DND-41 (cell line): ENCODE measurements at regions not wholly inside any gene's neighbourhood (a gene's known extent, or its start where the extent isn't known, plus 50 kb on each side); places are given as distances from the start of the nearest gene placed in this dataset.

Experiments used
- ATAC-seq: fragments of 200-7000 bp; cut with Tn5 transposase; 3 replicates; pipeline ENCODE4 v1.9.1; 2021; ENCODE audit warnings: low read depth; ENCODE audit not compliant: insufficient read depth
- DNase-seq: peaks from one replicate; pipeline ENCODE4 v3.0.0-alpha.2; 2020
- H2AFZ ChIP-seq: 2 replicates; pipeline ENCODE4 v1.6.0; 2012; ENCODE audit warnings: low read depth, low read length
- H3K27ac ChIP-seq: 2 replicates; pipeline ENCODE4 v1.5.1; 2012; ENCODE audit warnings: low read length, inconsistent platforms
- H3K27me3 ChIP-seq: fragments of 200-600 bp; sonication (generic); 2 replicates; pipeline ENCODE4 v1.6.0; 2012; ENCODE audit warnings: low read length, mild to moderate bottlenecking, inconsistent platforms; ENCODE audit not compliant: insufficient read depth, poor library complexity
- H3K36me3 ChIP-seq: 2 replicates; pipeline ENCODE4 v1.5.1; 2012; ENCODE audit warnings: low read length, inconsistent platforms; ENCODE audit not compliant: insufficient read depth
- H3K4me1 ChIP-seq: 2 replicates; pipeline ENCODE4 v1.5.1; 2012; ENCODE audit warnings: mild to moderate bottlenecking, low read length; ENCODE audit not compliant: insufficient read depth
- H3K4me2 ChIP-seq: 2 replicates; pipeline ENCODE4 v1.6.0; 2012; ENCODE audit warnings: mild to moderate bottlenecking, moderate library complexity, low read length, inconsistent platforms; ENCODE audit not compliant: insufficient read depth
- H3K4me3 ChIP-seq, 2 experiments: fragments of 200-600 bp in 1 of 2; shearing (Covaris generic) in 1 of 2; 2 replicates each; pipeline ENCODE4 v1.5.1; 2012 to 2016; ENCODE audit warnings: inconsistent platforms in 2 of 2, low read length in 2 of 2, mild to moderate bottlenecking in 2 of 2, low read depth in 1 of 2, moderate library complexity in 1 of 2
- H3K79me2 ChIP-seq: 2 replicates; pipeline ENCODE4 v1.6.0; 2012; ENCODE audit warnings: low read length, inconsistent platforms; ENCODE audit not compliant: insufficient read depth
- H3K9ac ChIP-seq: 2 replicates; pipeline ENCODE4 v1.6.0; 2012; ENCODE audit warnings: low read depth, mild to moderate bottlenecking, inconsistent platforms, low read length, moderate library complexity
- H3K9me3 ChIP-seq: 2 replicates; pipeline ENCODE4 v1.5.1; 2012; ENCODE audit warnings: low read length, moderate library complexity, mild to moderate bottlenecking, inconsistent platforms; ENCODE audit not compliant: insufficient read depth, severe bottlenecking
- H4K20me1 ChIP-seq: 2 replicates; pipeline ENCODE4 v1.6.0; 2012; ENCODE audit warnings: low read length; ENCODE audit not compliant: insufficient read depth
- EZH2 ChIP-seq: IDR thresholded peaks from 3 replicates; pipeline ENCODE4 v1.6.1; 2012; ENCODE audit warnings: borderline replicate concordance, low read depth, mild to moderate bottlenecking, moderate library complexity, low read length, inconsistent platforms; ENCODE audit not compliant: severe bottlenecking
- TF ChIP-seq, protein P1 (sequence below): IDR thresholded peaks from 2 replicates; pipeline ENCODE4 v1.5.1; 2012; ENCODE audit warnings: borderline replicate concordance, low read length, moderate library complexity, mild to moderate bottlenecking; ENCODE audit not compliant: poor library complexity, severe bottlenecking; ENCODE audit errors: extremely low read depth

- no peaks in the 10 kb centered on the region for H3K79me2 ChIP-seq
- DNase-seq (no peak), ATAC-seq (no peak)
- no peaks in the 10 kb centered on the region for H3K4me1 ChIP-seq
- H2AFZ ChIP-seq = no peak overlapping the region
- H3K27ac ChIP-seq = no peak overlapping the region
- H3K4me2 ChIP-seq = no peak overlapping the region
- no peaks in the 10 kb centered on the region for H3K9me3 ChIP-seq
- H3K27me3 ChIP-seq = no peaks in the 10 kb centered on the region
- no peak overlapping the region for H3K4me3 ChIP-seq
- no peaks in the 10 kb centered on the region for H4K20me1 ChIP-seq
- no peak overlapping the region for H3K9ac ChIP-seq
- H3K36me3 ChIP-seq = no peaks in the 10 kb centered on the region
- TF ChIP-seq, protein P1, sequence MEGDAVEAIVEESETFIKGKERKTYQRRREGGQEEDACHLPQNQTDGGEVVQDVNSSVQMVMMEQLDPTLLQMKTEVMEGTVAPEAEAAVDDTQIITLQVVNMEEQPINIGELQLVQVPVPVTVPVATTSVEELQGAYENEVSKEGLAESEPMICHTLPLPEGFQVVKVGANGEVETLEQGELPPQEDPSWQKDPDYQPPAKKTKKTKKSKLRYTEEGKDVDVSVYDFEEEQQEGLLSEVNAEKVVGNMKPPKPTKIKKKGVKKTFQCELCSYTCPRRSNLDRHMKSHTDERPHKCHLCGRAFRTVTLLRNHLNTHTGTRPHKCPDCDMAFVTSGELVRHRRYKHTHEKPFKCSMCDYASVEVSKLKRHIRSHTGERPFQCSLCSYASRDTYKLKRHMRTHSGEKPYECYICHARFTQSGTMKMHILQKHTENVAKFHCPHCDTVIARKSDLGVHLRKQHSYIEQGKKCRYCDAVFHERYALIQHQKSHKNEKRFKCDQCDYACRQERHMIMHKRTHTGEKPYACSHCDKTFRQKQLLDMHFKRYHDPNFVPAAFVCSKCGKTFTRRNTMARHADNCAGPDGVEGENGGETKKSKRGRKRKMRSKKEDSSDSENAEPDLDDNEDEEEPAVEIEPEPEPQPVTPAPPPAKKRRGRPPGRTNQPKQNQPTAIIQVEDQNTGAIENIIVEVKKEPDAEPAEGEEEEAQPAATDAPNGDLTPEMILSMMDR = no peak
- TF ChIP-seq EZH2 = no peak
These were observed 425.8 kb upstream of the BOD1L1 start for GRCh38 chr4:14053291-14053690.

GRCh38 chr4:14054391-14054790 lies 426.9 kb upstream of the BOD1L1 start:
- no peaks in the 10 kb centered on the region for H3K9me3 ChIP-seq
- H3K36me3 ChIP-seq = no peaks in the 10 kb centered on the region
- no peaks in the 10 kb centered on the region for H3K4me1 ChIP-seq
- H3K79me2 ChIP-seq = no peaks in the 10 kb centered on the region
- no peaks in the 10 kb centered on the region for H3K27me3 ChIP-seq
- no peak overlapping the region for H3K4me2 ChIP-seq
- H4K20me1 ChIP-seq = no peaks in the 10 kb centered on the region
- no peak overlapping the region for H3K27ac ChIP-seq
- H3K4me3 ChIP-seq = no peak overlapping the region
- no peak overlapping the region for H2AFZ ChIP-seq
- no peak overlapping the region for H3K9ac ChIP-seq
- no peak for ATAC-seq
- no peak for DNase-seq
- no peak for TF ChIP-seq EZH2
- TF ChIP-seq, protein P1 = no peak

GRCh38 chr4:14059006-14059405 lies 431.5 kb upstream of the BOD1L1 start:
- DNase-seq = no peak
- H3K36me3 ChIP-seq = no peaks in the 10 kb centered on the region
- no peak overlapping the region for H3K9ac ChIP-seq
- no peaks in the 10 kb centered on the region for H3K27me3 ChIP-seq
- H3K79me2 ChIP-seq = no peaks in the 10 kb centered on the region
- no peak overlapping the region for H3K4me2 ChIP-seq
- no peak overlapping the region for H2AFZ ChIP-seq
- H3K4me3 ChIP-seq = no peak overlapping the region
- no peaks in the 10 kb centered on the region for H4K20me1 ChIP-seq
- H3K9me3 ChIP-seq = no peaks in the 10 kb centered on the region
- H3K27ac ChIP-seq = no peak overlapping the region
- no peaks in the 10 kb centered on the region for H3K4me1 ChIP-seq
- TF ChIP-seq, protein P1 = no peak
- no peak for TF ChIP-seq EZH2
- no peak for ATAC-seq

GRCh38 chr4:14064984-14065383 lies 437.5 kb upstream of the BOD1L1 start:
- Histone ChIP-seq H3K36me3 (no peaks in the 10 kb centered on the region), H3K27ac (no peak overlapping the region), H3K79me2 (no peaks in the 10 kb centered on the region), H2AFZ (no peak overlapping the region), H3K9ac (no peak overlapping the region), H3K4me1 (no peaks in the 10 kb centered on the region), H3K4me3 (no peak overlapping the region), H4K20me1 (no peaks in the 10 kb centered on the region), H3K9me3 (no peaks in the 10 kb centered on the region), H3K4me2 (no peak overlapping the region), H3K27me3 (no peaks in the 10 kb centered on the region)
- TF ChIP-seq, protein P1 = no peak
- TF ChIP-seq EZH2 = no peak
- no peak for DNase-seq
- ATAC-seq = no peak
